ENCODE measurements at regions not wholly inside any gene's neighbourhood (a gene's known extent, or its start where the extent isn't known, plus 50 kb on each side); places are given as distances from the start of the nearest gene placed in this dataset.
"Not testable (repeated sequence)": the region's sequence is repeated elsewhere in the genome, so short reads cannot be mapped to it uniquely, and the experiment has no call there.

DNA sequence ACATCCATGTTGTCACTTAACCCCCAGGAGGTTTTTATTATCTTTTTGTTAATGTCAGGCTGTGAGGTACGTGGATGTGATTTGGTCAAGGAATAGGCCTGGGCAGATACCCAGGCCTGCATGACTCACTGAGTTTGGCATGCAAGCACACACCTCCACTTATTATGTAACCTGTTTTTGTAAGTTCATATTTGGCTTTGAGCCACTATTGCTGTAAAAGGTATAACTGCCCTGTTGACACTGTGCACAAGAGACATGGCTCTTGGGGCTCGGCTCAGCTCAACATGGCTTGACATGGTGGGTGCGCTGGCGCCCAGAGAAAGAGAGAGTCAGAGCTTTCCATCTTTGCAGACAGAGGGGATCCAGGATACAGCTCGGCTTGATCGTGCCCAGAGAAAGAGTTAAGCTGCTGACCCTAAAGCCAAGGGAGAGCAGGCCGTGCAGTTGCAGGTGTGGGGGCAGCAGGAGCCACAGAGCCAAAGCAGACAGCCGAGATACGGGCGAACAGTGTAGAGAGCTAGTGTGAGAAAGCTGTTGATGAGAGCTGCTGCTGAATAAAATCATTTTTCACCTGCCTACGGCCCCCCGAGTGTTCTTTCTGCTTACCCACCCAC, 67.9 kb upstream of the UNC13C start:
- Histone ChIP-seq H2AK5ac (ENCODE audit: low read length) (no peak overlapping the region), H3K4ac (ENCODE audit: low read depth, low read length) (no peak overlapping the region), H4K8ac (ENCODE audit: low read depth, low read length) (no peak overlapping the region), H3K79me2 (ENCODE audit: control insufficient read depth, insufficient read depth, low read length) (no peaks in the 10 kb centered on the region), H4K5ac (ENCODE audit: low read length) (no peak overlapping the region), H3K79me1 (ENCODE audit: low read length) (no peaks in the 10 kb centered on the region), H3K4me3 (ENCODE audit: low read length) (no peak overlapping the region), H3K36me3 (ENCODE audit: control insufficient read depth, insufficient read depth, low read length) (no peaks in the 10 kb centered on the region), H3K23ac (ENCODE audit: low read length) (no peak overlapping the region), H3K27me3 (ENCODE audit: insufficient read depth, low read length, poor library complexity) (no peaks in the 10 kb centered on the region), H2BK15ac (replicated peaks; ENCODE audit: low read depth) (no peak overlapping the region), H3K18ac (ENCODE audit: low read length) (no peak overlapping the region), H2BK120ac (ENCODE audit: low read depth, low read length) (no peak overlapping the region), H3K9ac (ENCODE audit: low read length) (no peak overlapping the region), H3K4me1 (ENCODE audit: control insufficient read depth, low read depth, low read length) (no peaks in the 10 kb centered on the region), H3K27ac (ENCODE audit: low read depth, low read length) (no peak overlapping the region), H3K4me2 (ENCODE audit: low read length) (no peak overlapping the region), H2BK5ac (ENCODE audit: low read length) (no peak overlapping the region), H3K56ac (ENCODE audit: low read length) (no peak overlapping the region)
- DNase-seq: no peak
- WGBS (ENCODE audit: extremely low coverage, insufficient coverage, low lambda C conversion rate): no CpG with 5 or more reads among the region's 12 CpGs

DNA sequence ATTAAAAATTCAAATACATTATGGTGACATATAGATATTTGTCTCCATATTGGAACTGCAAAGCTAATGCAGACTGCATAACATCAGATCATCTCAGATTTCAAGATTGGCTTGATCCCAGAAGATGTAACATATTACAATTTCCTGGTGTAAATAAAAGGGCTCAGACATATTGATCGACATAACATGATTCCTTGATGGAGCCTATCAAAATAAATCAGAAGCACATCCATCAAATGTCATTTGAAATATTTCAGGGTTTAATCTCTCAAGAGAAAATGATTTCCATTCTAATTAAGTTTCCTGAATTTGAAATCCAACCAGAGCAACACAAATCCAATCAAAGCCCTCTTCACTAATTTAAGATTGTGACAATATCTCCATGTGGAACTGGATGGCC, 75.1 kb upstream of the UNC13C start:
- Histone ChIP-seq H3K79me1 (ENCODE audit: low read length) (no peaks in the 10 kb centered on the region), H3K56ac (ENCODE audit: low read length) (no peak overlapping the region), H3K4ac (ENCODE audit: low read depth, low read length) (no peak overlapping the region), H2BK5ac (ENCODE audit: low read length) (no peak overlapping the region), H3K18ac (ENCODE audit: low read length) (no peak overlapping the region), H3K4me2 (ENCODE audit: low read length) (no peak overlapping the region), H3K4me3 (ENCODE audit: low read length) (no peak overlapping the region), H3K23ac (ENCODE audit: low read length) (no peak overlapping the region), H4K5ac (ENCODE audit: low read length) (no peak overlapping the region), H3K27me3 (ENCODE audit: insufficient read depth, low read length, poor library complexity) (no peaks in the 10 kb centered on the region), H2BK15ac (replicated peaks; ENCODE audit: low read depth) (no peak overlapping the region), H4K8ac (ENCODE audit: low read depth, low read length) (no peak overlapping the region), H3K79me2 (ENCODE audit: control insufficient read depth, insufficient read depth, low read length) (no peaks in the 10 kb centered on the region), H3K9ac (ENCODE audit: low read length) (no peak overlapping the region), H3K27ac (ENCODE audit: low read depth, low read length) (no peak overlapping the region), H3K4me1 (ENCODE audit: control insufficient read depth, low read depth, low read length) (no peaks in the 10 kb centered on the region), H2AK5ac (ENCODE audit: low read length) (no peak overlapping the region), H3K36me3 (ENCODE audit: control insufficient read depth, insufficient read depth, low read length) (no peaks in the 10 kb centered on the region), H2BK120ac (ENCODE audit: low read depth, low read length) (no peak overlapping the region)
- WGBS (ENCODE audit: extremely low coverage, insufficient coverage, low lambda C conversion rate): no CpG with 5 or more reads among the region's 1 CpG
- DNase-seq: no peak

DNA sequence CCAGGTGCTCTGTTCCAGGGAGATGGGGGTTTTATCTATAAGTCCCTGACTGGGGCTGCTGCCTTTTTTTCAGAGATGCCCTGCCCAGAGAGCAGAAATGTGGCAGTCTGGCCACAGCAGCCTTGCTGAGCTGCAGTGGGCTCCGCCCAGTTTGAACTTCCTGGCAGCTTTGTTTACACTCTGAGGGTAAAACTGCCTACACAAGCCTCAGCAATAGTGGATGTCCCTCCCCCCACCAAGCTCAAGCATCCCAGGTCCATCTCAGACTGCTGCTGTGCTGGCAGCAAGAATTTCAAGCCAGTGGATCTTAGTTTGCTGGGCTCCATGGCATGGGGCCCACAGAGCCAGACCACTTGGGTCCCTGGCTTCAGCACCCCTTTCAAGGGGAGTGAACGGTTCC, 84.8 kb upstream of the UNC13C start:
- H3K36me3 ChIP-seq (ENCODE audit: control insufficient read depth, insufficient read depth, low read length); H3K79me2 ChIP-seq (ENCODE audit: control insufficient read depth, insufficient read depth, low read length); H4K8ac ChIP-seq (ENCODE audit: low read depth, low read length); H3K18ac ChIP-seq (ENCODE audit: low read length); H3K27me3 ChIP-seq (ENCODE audit: insufficient read depth, low read length, poor library complexity); H3K4me2 ChIP-seq (ENCODE audit: low read length); H3K4ac ChIP-seq (ENCODE audit: low read depth, low read length); H3K4me3 ChIP-seq (ENCODE audit: low read length); H3K9ac ChIP-seq (ENCODE audit: low read length); H2BK15ac ChIP-seq (replicated peaks; ENCODE audit: low read depth); H3K27ac ChIP-seq (ENCODE audit: low read depth, low read length); H3K56ac ChIP-seq (ENCODE audit: low read length); H2BK120ac ChIP-seq (ENCODE audit: low read depth, low read length); H4K5ac ChIP-seq (ENCODE audit: low read length); H3K79me1 ChIP-seq (ENCODE audit: low read length); H3K23ac ChIP-seq (ENCODE audit: low read length); H3K4me1 ChIP-seq (ENCODE audit: control insufficient read depth, low read depth, low read length); H2AK5ac ChIP-seq (ENCODE audit: low read length); H2BK5ac ChIP-seq (ENCODE audit: low read length): not testable (repeated sequence)
- DNase-seq: peak; percentile 49
- no CpG with 5 or more reads among the region's 2 CpGs for WGBS (ENCODE audit: extremely low coverage, insufficient coverage, low lambda C conversion rate)

DNA sequence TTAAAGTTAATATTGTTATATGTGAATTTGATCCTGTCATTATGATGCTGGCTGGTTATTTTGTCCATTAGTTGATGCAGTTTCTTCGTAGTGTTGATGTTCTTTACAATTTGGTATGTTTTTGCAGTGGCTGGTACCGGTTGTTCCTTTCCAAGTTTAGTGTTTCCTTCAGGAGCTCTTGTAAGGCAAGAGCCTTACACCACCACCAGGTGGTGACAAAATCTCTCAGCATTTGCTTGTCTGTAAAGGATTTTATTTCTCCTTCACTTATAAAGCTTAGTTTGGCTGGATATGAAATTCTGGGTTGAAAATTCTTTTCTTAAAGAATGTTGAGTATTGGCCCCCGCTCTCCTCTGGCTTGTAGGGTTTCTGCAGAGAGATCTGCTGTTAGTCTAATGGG, 86.4 kb upstream of the UNC13C start:
- H3K4me3 ChIP-seq (ENCODE audit: low read length); H3K23ac ChIP-seq (ENCODE audit: low read length); H3K4me2 ChIP-seq (ENCODE audit: low read length); H3K18ac ChIP-seq (ENCODE audit: low read length); H3K9ac ChIP-seq (ENCODE audit: low read length); H4K8ac ChIP-seq (ENCODE audit: low read depth, low read length); H3K79me1 ChIP-seq (ENCODE audit: low read length); H2BK5ac ChIP-seq (ENCODE audit: low read length); H3K27ac ChIP-seq (ENCODE audit: low read depth, low read length); H3K36me3 ChIP-seq (ENCODE audit: control insufficient read depth, insufficient read depth, low read length); H3K4ac ChIP-seq (ENCODE audit: low read depth, low read length); H2BK120ac ChIP-seq (ENCODE audit: low read depth, low read length); H4K5ac ChIP-seq (ENCODE audit: low read length); H3K27me3 ChIP-seq (ENCODE audit: insufficient read depth, low read length, poor library complexity); H2BK15ac ChIP-seq (replicated peaks; ENCODE audit: low read depth); H2AK5ac ChIP-seq (ENCODE audit: low read length); H3K4me1 ChIP-seq (ENCODE audit: control insufficient read depth, low read depth, low read length); H3K56ac ChIP-seq (ENCODE audit: low read length); H3K79me2 ChIP-seq (ENCODE audit: control insufficient read depth, insufficient read depth, low read length): not testable (repeated sequence)
- peak; percentile 4 for DNase-seq
- no CpG with 5 or more reads among the region's 3 CpGs for WGBS (ENCODE audit: extremely low coverage, insufficient coverage, low lambda C conversion rate)

DNA sequence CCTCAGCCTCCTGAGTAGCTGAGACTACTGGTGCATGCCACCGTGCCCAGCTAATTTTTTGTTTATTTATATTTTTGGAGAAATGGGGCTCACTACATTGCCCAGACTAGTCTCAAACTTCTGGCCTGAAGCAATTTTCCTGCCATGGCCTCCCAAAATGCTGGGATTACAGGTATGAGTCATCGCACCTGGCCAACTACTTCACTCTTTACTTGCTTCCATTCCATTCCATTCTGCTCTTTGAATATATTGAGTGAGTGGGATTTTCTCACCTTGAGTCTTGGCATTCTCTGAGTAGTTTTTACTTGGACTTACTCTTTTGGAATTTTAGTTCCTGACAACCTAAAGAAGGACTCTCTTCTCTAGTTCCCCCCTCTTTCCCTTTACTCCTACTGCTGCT, 93.8 kb upstream of the UNC13C start:
- Histone ChIP-seq H3K4me2 (ENCODE audit: low read length) (no peak overlapping the region), H2BK120ac (ENCODE audit: low read depth, low read length) (no peak overlapping the region), H3K56ac (ENCODE audit: low read length) (no peak overlapping the region), H3K4ac (ENCODE audit: low read depth, low read length) (no peak overlapping the region), H4K5ac (ENCODE audit: low read length) (no peak overlapping the region), H3K27ac (ENCODE audit: low read depth, low read length) (no peak overlapping the region), H2BK15ac (replicated peaks; ENCODE audit: low read depth) (no peak overlapping the region), H3K79me1 (ENCODE audit: low read length) (no peaks in the 10 kb centered on the region), H3K9ac (ENCODE audit: low read length) (no peak overlapping the region), H2AK5ac (ENCODE audit: low read length) (no peak overlapping the region), H4K8ac (ENCODE audit: low read depth, low read length) (no peak overlapping the region), H3K4me3 (ENCODE audit: low read length) (no peak overlapping the region), H2BK5ac (ENCODE audit: low read length) (no peak overlapping the region), H3K36me3 (ENCODE audit: control insufficient read depth, insufficient read depth, low read length) (no peaks in the 10 kb centered on the region), H3K79me2 (ENCODE audit: control insufficient read depth, insufficient read depth, low read length) (no peaks in the 10 kb centered on the region), H3K18ac (ENCODE audit: low read length) (no peak overlapping the region), H3K27me3 (ENCODE audit: insufficient read depth, low read length, poor library complexity) (no peaks in the 10 kb centered on the region), H3K4me1 (ENCODE audit: control insufficient read depth, low read depth, low read length) (no peaks in the 10 kb centered on the region), H3K23ac (ENCODE audit: low read length) (no peak overlapping the region)
- no CpG with 5 or more reads among the region's 2 CpGs for whole genome bisulfite sequencing (ENCODE audit: extremely low coverage, insufficient coverage, low lambda C conversion rate)
- peak; percentile 7 for DNase-seq

DNA sequence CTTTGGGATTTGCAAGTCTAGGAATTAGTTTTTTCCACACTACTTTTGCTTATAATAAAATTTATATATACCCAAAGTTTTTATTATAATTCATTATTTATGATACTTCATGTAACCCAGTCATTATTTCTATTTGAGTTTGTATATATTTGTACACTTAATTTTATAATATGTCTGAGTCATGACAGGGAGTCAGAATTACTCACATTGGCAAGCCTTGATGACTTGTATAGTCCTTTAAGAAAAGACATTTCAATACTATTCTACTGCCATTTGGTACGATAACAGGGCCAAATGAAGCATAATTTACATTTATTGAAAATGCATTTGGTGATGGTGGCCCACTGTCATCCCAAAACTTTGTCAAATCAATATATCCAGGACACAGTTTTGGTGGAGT, 95.9 kb upstream of the UNC13C start:
- Histone ChIP-seq H2BK5ac (ENCODE audit: low read length) (no peak overlapping the region), H3K79me2 (ENCODE audit: control insufficient read depth, insufficient read depth, low read length) (no peaks in the 10 kb centered on the region), H3K79me1 (ENCODE audit: low read length) (no peaks in the 10 kb centered on the region), H3K4me2 (ENCODE audit: low read length) (no peak overlapping the region), H2AK5ac (ENCODE audit: low read length) (no peak overlapping the region), H3K36me3 (ENCODE audit: control insufficient read depth, insufficient read depth, low read length) (no peaks in the 10 kb centered on the region), H3K27ac (ENCODE audit: low read depth, low read length) (no peak overlapping the region), H3K9ac (ENCODE audit: low read length) (no peak overlapping the region), H3K27me3 (ENCODE audit: insufficient read depth, low read length, poor library complexity) (no peaks in the 10 kb centered on the region), H4K8ac (ENCODE audit: low read depth, low read length) (no peak overlapping the region), H3K4me1 (ENCODE audit: control insufficient read depth, low read depth, low read length) (no peaks in the 10 kb centered on the region), H3K4me3 (ENCODE audit: low read length) (no peak overlapping the region), H3K23ac (ENCODE audit: low read length) (no peak overlapping the region), H2BK15ac (replicated peaks; ENCODE audit: low read depth) (no peak overlapping the region), H3K18ac (ENCODE audit: low read length) (no peak overlapping the region), H2BK120ac (ENCODE audit: low read depth, low read length) (no peak overlapping the region), H4K5ac (ENCODE audit: low read length) (no peak overlapping the region), H3K56ac (ENCODE audit: low read length) (no peak overlapping the region), H3K4ac (ENCODE audit: low read depth, low read length) (no peak overlapping the region)
- no CpG with 5 or more reads among the region's 1 CpG for WGBS (ENCODE audit: extremely low coverage, insufficient coverage, low lambda C conversion rate)
- no peak for DNase-seq
